ENCODE measurements at regions not wholly inside any gene's neighbourhood (a gene's known extent, or its start where the extent isn't known, plus 50 kb on each side); places are given as distances from the start of the nearest gene placed in this dataset.

DNA sequence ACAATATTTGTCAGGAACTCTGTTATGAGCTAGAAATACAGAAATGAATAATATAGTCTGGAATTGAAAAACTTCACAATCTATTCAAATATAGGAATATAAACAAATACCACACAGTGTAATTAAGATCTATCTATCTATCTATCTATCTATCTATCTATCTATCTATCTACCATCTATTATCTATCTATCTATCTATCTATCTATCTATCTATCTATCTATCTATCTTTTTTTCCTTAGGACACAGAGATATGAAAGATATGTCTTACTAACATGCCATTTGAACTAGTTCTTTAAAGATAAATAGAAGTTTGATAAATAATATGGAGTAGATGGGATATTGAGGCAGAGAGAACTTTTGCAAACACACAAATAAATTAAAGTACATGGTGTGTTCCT lies 357.8 kb downstream of the PARP8 start:
- TF ChIP-seq, protein P1, sequence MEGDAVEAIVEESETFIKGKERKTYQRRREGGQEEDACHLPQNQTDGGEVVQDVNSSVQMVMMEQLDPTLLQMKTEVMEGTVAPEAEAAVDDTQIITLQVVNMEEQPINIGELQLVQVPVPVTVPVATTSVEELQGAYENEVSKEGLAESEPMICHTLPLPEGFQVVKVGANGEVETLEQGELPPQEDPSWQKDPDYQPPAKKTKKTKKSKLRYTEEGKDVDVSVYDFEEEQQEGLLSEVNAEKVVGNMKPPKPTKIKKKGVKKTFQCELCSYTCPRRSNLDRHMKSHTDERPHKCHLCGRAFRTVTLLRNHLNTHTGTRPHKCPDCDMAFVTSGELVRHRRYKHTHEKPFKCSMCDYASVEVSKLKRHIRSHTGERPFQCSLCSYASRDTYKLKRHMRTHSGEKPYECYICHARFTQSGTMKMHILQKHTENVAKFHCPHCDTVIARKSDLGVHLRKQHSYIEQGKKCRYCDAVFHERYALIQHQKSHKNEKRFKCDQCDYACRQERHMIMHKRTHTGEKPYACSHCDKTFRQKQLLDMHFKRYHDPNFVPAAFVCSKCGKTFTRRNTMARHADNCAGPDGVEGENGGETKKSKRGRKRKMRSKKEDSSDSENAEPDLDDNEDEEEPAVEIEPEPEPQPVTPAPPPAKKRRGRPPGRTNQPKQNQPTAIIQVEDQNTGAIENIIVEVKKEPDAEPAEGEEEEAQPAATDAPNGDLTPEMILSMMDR (IDR thresholded peaks at IDR 0.05; ENCODE audit: insufficient read depth, low read length, poor library complexity, severe bottlenecking): no peak
- TF ChIP-seq EZH2phosphoT487 (conservative IDR thresholded peaks at IDR 0.05; ENCODE audit: low read length): no peak
